Coronary artery (tissue), 2 donors: ENCODE measurements at regions not wholly inside any gene's neighbourhood (a gene's known extent, or its start where the extent isn't known, plus 50 kb on each side); places are given as distances from the start of the nearest gene placed in this dataset.

Experiments used
- DNase-seq: peaks from one replicate; pipeline ENCODE4 v3.0.0-alpha.2; 2017; ENCODE audit warnings: low spot score
- H3K27ac ChIP-seq, 2 donors: fragments of 200-600 bp; sonication (generic); one replicate each; pipeline ENCODE4 v1.5.1; 2016 to 2019
- H3K4me3 ChIP-seq: fragments of 200-600 bp; sonication (generic); 2 replicates; pipeline ENCODE4 v1.5.1; 2016; ENCODE audit warnings: mild to moderate bottlenecking, moderate library complexity
- CTCF ChIP-seq: fragments of 200-600 bp; sonication (generic); IDR thresholded peaks from one replicate; pipeline ENCODE4 v1.5.1; 2019; ENCODE audit warnings: antibody characterized with exemption

- H3K27ac ChIP-seq = no peak overlapping the region
- no peak for TF ChIP-seq CTCF
- peak; percentile 64 for DNase-seq
- H3K4me3 ChIP-seq = no peak overlapping the region
These were observed 73.8 kb downstream of the MRPL36 start for GRCh38 chr5:1725641-1726468.

GRCh38 chr5:1724822-1725602 is 74.6 kb downstream of the MRPL36 start:
- DNase-seq = peak; percentile 53
- Histone ChIP-seq H3K27ac (no peak overlapping the region), H3K4me3 (no peak overlapping the region)
- TF ChIP-seq CTCF = no peak

- Histone ChIP-seq H3K4me3 (no peak overlapping the region), H3K27ac (no peak overlapping the region)
- TF ChIP-seq CTCF = no peak
- peak; percentile 47 for DNase-seq
These were observed 75.4 kb downstream of the MRPL36 start for GRCh38 chr5:1723957-1724821.

GRCh38 chr5:1723476-1723875 is 76.2 kb downstream of the MRPL36 start:
- Histone ChIP-seq H3K4me3 (no peak overlapping the region), H3K27ac (no peak overlapping the region)
- no peak for DNase-seq
- no peak for TF ChIP-seq CTCF

GRCh38 chr5:1722877-1723276 is 76.8 kb downstream of the MRPL36 start:
- no peak for DNase-seq
- Histone ChIP-seq H3K4me3 (no peak overlapping the region), H3K27ac (no peak overlapping the region)
- TF ChIP-seq CTCF = no peak

- peak; percentile 50 for DNase-seq
- Histone ChIP-seq H3K4me3 (no peak overlapping the region), H3K27ac (no peak overlapping the region)
- TF ChIP-seq CTCF = no peak
These were observed 79.1 kb downstream of the MRPL36 start for GRCh38 chr5:1720396-1721110.
